Mucosa of rectum (tissue), 2 donors: ENCODE measurements at regions not wholly inside any gene's neighbourhood (a gene's known extent, or its start where the extent isn't known, plus 50 kb on each side); places are given as distances from the start of the nearest gene placed in this dataset.

ENCODE experiments used
- H3K27ac ChIP-seq, 2 donors: one replicate each; pipeline ENCODE4 v1.7.0; 2013; ENCODE audit warnings: inconsistent platforms in 2 of 2, low read depth in 2 of 2, low read length in 2 of 2
- H3K27me3 ChIP-seq, 2 donors: one replicate each; pipeline ENCODE4 v1.7.0; 2013; ENCODE audit warnings: low read length in 2 of 2; ENCODE audit not compliant: control insufficient read depth in 2 of 2, insufficient read depth in 2 of 2
- H3K36me3 ChIP-seq, 2 donors: one replicate each; pipeline ENCODE4 v1.7.0; 2013; ENCODE audit warnings: low read length in 2 of 2; ENCODE audit not compliant: control insufficient read depth in 2 of 2, insufficient read depth in 2 of 2
- H3K4me1 ChIP-seq, 2 donors: one replicate each; pipeline ENCODE4 v1.7.0; 2013; ENCODE audit warnings: low read length in 2 of 2, mild to moderate bottlenecking in 1 of 2; ENCODE audit not compliant: control insufficient read depth in 2 of 2, insufficient read depth in 2 of 2
- H3K4me3 ChIP-seq, 2 donors: one replicate each; pipeline ENCODE4 v1.7.0; 2013; ENCODE audit warnings: low read length in 2 of 2
- H3K9ac ChIP-seq, 2 donors: one replicate each; pipeline ENCODE4 v1.7.0; 2013; ENCODE audit warnings: low read length in 2 of 2, low read depth in 1 of 2, mild to moderate bottlenecking in 1 of 2
- H3K9me3 ChIP-seq, 2 donors: one replicate each; pipeline ENCODE4 v1.7.0; 2013; ENCODE audit warnings: low read length in 2 of 2; ENCODE audit not compliant: control insufficient read depth in 2 of 2
- donor health status: healthy.
- donor health status: Normal muscosa, but diverticular disease.

GRCh38 chr3:86658876-86659275 lies 332.1 kb downstream of the VGLL3 start:
- Histone ChIP-seq H3K27me3 (no peaks in the 10 kb centered on the region), H3K36me3 (no peaks in the 10 kb centered on the region), H3K9me3 (no peaks in the 10 kb centered on the region), H3K4me1 (no peaks in the 10 kb centered on the region), H3K4me3 (no peak overlapping the region), H3K27ac (no peak overlapping the region), H3K9ac (no peak overlapping the region)

- H3K27me3 ChIP-seq: no peaks in the 10 kb centered on the region
- no peaks in the 10 kb centered on the region for H3K9me3 ChIP-seq
- H3K36me3 ChIP-seq: no peaks in the 10 kb centered on the region
- no peak overlapping the region for H3K27ac ChIP-seq
- H3K4me1 ChIP-seq: no peaks in the 10 kb centered on the region
- H3K4me3 ChIP-seq: no peak overlapping the region
- no peak overlapping the region for H3K9ac ChIP-seq
Measured at GRCh38 chr3:86654806-86655460, 336.0 kb downstream of the VGLL3 start.

- H3K9me3 ChIP-seq: no peaks in the 10 kb centered on the region
- no peaks in the 10 kb centered on the region for H3K4me1 ChIP-seq
- no peak overlapping the region for H3K9ac ChIP-seq
- H3K4me3 ChIP-seq: no peak overlapping the region
- no peaks in the 10 kb centered on the region for H3K27me3 ChIP-seq
- H3K27ac ChIP-seq: no peak overlapping the region
- H3K36me3 ChIP-seq: no peaks in the 10 kb centered on the region
Measured at GRCh38 chr3:86653661-86654205, 337.2 kb downstream of the VGLL3 start.

GRCh38 chr3:86648087-86648486 lies 342.9 kb downstream of the VGLL3 start:
- H3K9me3 ChIP-seq: no peaks in the 10 kb centered on the region

GRCh38 chr3:86645756-86646155 lies 345.2 kb downstream of the VGLL3 start:
- H3K9me3 ChIP-seq: no peaks in the 10 kb centered on the region
- no peaks in the 10 kb centered on the region for H3K36me3 ChIP-seq
- H3K27ac ChIP-seq: no peak overlapping the region
- no peak overlapping the region for H3K9ac ChIP-seq
- no peaks in the 10 kb centered on the region for H3K27me3 ChIP-seq
- H3K4me3 ChIP-seq: no peak overlapping the region
- H3K4me1 ChIP-seq: no peaks in the 10 kb centered on the region

More at GRCh38 chr3:86648087-86648486, 342.9 kb downstream of the VGLL3 start:
- H3K27me3 ChIP-seq: no peaks in the 10 kb centered on the region
- no peak overlapping the region for H3K27ac ChIP-seq
- no peak overlapping the region for H3K9ac ChIP-seq
- no peak overlapping the region for H3K4me3 ChIP-seq
- H3K36me3 ChIP-seq: no peaks in the 10 kb centered on the region
- H3K4me1 ChIP-seq: no peaks in the 10 kb centered on the region

- no peaks in the 10 kb centered on the region for H3K27me3 ChIP-seq
- no peak overlapping the region for H3K4me3 ChIP-seq
- no peaks in the 10 kb centered on the region for H3K36me3 ChIP-seq
- H3K9ac ChIP-seq: no peak overlapping the region
- no peak overlapping the region for H3K27ac ChIP-seq
- no peaks in the 10 kb centered on the region for H3K9me3 ChIP-seq
- H3K4me1 ChIP-seq: no peaks in the 10 kb centered on the region
Measured at GRCh38 chr3:86634361-86634760, 356.6 kb downstream of the VGLL3 start.

GRCh38 chr3:86629511-86629910 lies 361.4 kb downstream of the VGLL3 start:
- H3K4me3 ChIP-seq: no peak overlapping the region
- no peak overlapping the region for H3K27ac ChIP-seq
- no peak overlapping the region for H3K9ac ChIP-seq
- no peaks in the 10 kb centered on the region for H3K4me1 ChIP-seq
- no peaks in the 10 kb centered on the region for H3K9me3 ChIP-seq
- no peaks in the 10 kb centered on the region for H3K36me3 ChIP-seq
- H3K27me3 ChIP-seq: no peaks in the 10 kb centered on the region

- Histone ChIP-seq H3K27ac (no peak overlapping the region), H3K9me3 (no peaks in the 10 kb centered on the region)
Measured at GRCh38 chr3:86624192-86624591, 366.8 kb downstream of the VGLL3 start.

GRCh38 chr3:86618706-86619105 lies 372.2 kb downstream of the VGLL3 start:
- no peaks in the 10 kb centered on the region for H3K4me1 ChIP-seq
- H3K27me3 ChIP-seq: no peaks in the 10 kb centered on the region
- no peak overlapping the region for H3K4me3 ChIP-seq
- no peaks in the 10 kb centered on the region for H3K36me3 ChIP-seq
- no peak overlapping the region for H3K27ac ChIP-seq
- peaks cover 0 to 2% of the 10 kb centered on the region in 2 donors for H3K9me3 ChIP-seq
- H3K9ac ChIP-seq: no peak overlapping the region

More at GRCh38 chr3:86624192-86624591, 366.8 kb downstream of the VGLL3 start:
- no peak overlapping the region for H3K4me3 ChIP-seq
- no peaks in the 10 kb centered on the region for H3K4me1 ChIP-seq
- no peak overlapping the region for H3K9ac ChIP-seq
- H3K36me3 ChIP-seq: no peaks in the 10 kb centered on the region
- no peaks in the 10 kb centered on the region for H3K27me3 ChIP-seq

GRCh38 chr3:86605166-86605565 lies 385.8 kb downstream of the VGLL3 start:
- no peaks in the 10 kb centered on the region for H3K27me3 ChIP-seq
- no peaks in the 10 kb centered on the region for H3K9me3 ChIP-seq
- no peak overlapping the region for H3K9ac ChIP-seq
- H3K36me3 ChIP-seq: no peaks in the 10 kb centered on the region
- no peak overlapping the region for H3K27ac ChIP-seq
- H3K4me1 ChIP-seq: no peaks in the 10 kb centered on the region
- H3K4me3 ChIP-seq: no peak overlapping the region
